ENCODE measurements at regions not wholly inside any gene's neighbourhood (a gene's known extent, or its start where the extent isn't known, plus 50 kb on each side); places are given as distances from the start of the nearest gene placed in this dataset.

DNA sequence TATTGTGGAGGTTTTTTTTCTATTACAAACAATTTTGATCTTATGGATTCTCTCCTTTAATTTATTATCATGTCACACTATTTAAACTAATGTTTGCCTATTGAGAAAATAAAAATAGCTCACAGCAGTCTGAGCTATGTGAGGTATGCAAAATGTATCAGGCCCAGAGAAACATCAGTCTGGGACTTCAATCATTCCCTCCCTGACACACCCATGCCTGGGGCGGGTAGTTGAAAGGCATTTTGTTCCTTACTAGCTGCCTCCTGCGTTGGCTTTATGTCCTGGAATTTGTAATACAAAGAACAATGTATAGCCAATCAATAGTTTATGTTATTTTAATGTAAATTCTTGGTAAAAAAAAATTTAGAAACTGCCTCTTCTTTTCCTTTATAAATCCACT, 403.3 kb downstream of the EPM2A start:
- H3K36me3 ChIP-seq (ENCODE audit: insufficient read depth, insufficient read length, low read length), result no peaks in the 10 kb centered on the region
- H3K4me1 ChIP-seq (ENCODE audit: insufficient read depth, insufficient read length), result no peaks in the 10 kb centered on the region
- no peak overlapping the region for H3K4me3 ChIP-seq (ENCODE audit: insufficient read length, low read depth)
- no peak for TF ChIP-seq YY1 (IDR thresholded peaks at IDR 0.05; ENCODE audit: insufficient read depth, insufficient read length)
- TF ChIP-seq ZNF274 (IDR thresholded peaks at IDR 0.05; ENCODE audit: low read depth, low read length), result no peak
- TF ChIP-seq SUZ12 (IDR thresholded peaks at IDR 0.05; ENCODE audit: extremely low read depth, insufficient read depth, insufficient read length), result no peak
- H3K9me3 ChIP-seq (ENCODE audit: insufficient read depth, low read length), result no peaks in the 10 kb centered on the region
- DNase-seq (ENCODE audit: low read depth, low spot score), result peak; percentile 36
- no peaks in the 10 kb centered on the region for H3K27me3 ChIP-seq (ENCODE audit: insufficient read depth, insufficient read length)
- H3K9ac ChIP-seq (ENCODE audit: insufficient read length, low read depth), result no peak overlapping the region

DNA sequence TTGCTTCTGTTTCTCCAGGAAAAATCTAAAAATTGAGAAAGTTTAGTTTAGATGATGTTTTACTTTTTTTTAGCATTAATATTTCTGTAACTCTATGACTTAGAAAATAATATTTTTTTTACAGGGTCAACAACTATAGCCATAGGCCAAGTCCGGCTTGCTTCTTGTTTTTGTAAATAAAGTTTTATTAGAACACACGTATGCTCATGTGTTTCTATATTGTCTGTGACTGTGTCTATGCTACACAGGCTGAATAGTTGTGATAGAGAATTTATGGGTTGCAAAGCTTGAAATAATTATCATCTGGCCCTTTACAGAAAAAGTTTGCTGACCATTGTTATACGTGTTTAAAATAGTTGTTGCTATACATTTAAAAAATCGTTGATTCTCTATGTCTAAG, 399.2 kb downstream of the EPM2A start:
- no peak for DNase-seq (ENCODE audit: low read depth, low spot score)
- H3K4me1 ChIP-seq (ENCODE audit: insufficient read depth, insufficient read length), result no peaks in the 10 kb centered on the region
- no peaks in the 10 kb centered on the region for H3K27me3 ChIP-seq (ENCODE audit: insufficient read depth, insufficient read length)
- H3K4me3 ChIP-seq (ENCODE audit: insufficient read length, low read depth), result no peak overlapping the region
- H3K9ac ChIP-seq (ENCODE audit: insufficient read length, low read depth), result no peak overlapping the region
- H3K36me3 ChIP-seq (ENCODE audit: insufficient read depth, insufficient read length, low read length), result no peaks in the 10 kb centered on the region
- no peaks in the 10 kb centered on the region for H3K9me3 ChIP-seq (ENCODE audit: insufficient read depth, low read length)
- no peak for TF ChIP-seq YY1 (IDR thresholded peaks at IDR 0.05; ENCODE audit: insufficient read depth, insufficient read length)
- TF ChIP-seq ZNF274 (IDR thresholded peaks at IDR 0.05; ENCODE audit: low read depth, low read length), result no peak
- no peak for TF ChIP-seq SUZ12 (IDR thresholded peaks at IDR 0.05; ENCODE audit: extremely low read depth, insufficient read depth, insufficient read length)

DNA sequence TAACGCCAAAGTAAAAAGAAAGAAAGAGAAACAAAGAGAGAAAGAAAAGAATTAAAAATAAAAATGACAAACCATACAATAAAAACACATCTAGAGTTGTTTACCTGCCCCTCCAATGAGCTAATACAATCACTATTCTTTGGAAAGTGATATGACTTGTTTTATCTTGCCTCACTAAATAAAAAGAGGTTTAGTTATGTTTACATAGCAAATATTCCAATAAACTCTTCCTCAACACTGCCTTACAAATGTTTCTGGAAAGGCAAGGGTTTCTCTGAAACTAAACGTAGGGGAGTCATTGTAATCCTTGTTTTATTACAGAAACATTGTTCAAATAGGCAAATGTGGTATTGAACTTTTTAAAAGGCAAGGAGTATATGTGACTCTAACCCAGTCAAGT, 396.2 kb downstream of the EPM2A start:
- TF ChIP-seq ZNF274 (IDR thresholded peaks at IDR 0.05; ENCODE audit: low read depth, low read length) (no peak), YY1 (IDR thresholded peaks at IDR 0.05; ENCODE audit: insufficient read depth, insufficient read length) (no peak), SUZ12 (IDR thresholded peaks at IDR 0.05; ENCODE audit: extremely low read depth, insufficient read depth, insufficient read length) (no peak)
- Histone ChIP-seq H3K9ac (ENCODE audit: insufficient read length, low read depth) (no peak overlapping the region), H3K27me3 (ENCODE audit: insufficient read depth, insufficient read length) (no peaks in the 10 kb centered on the region), H3K9me3 (ENCODE audit: insufficient read depth, low read length) (no peaks in the 10 kb centered on the region), H3K36me3 (ENCODE audit: insufficient read depth, insufficient read length, low read length) (no peaks in the 10 kb centered on the region), H3K4me1 (ENCODE audit: insufficient read depth, insufficient read length) (no peaks in the 10 kb centered on the region), H3K4me3 (ENCODE audit: insufficient read length, low read depth) (no peak overlapping the region)
- DNase-seq (ENCODE audit: low read depth, low spot score), result no peak

DNA sequence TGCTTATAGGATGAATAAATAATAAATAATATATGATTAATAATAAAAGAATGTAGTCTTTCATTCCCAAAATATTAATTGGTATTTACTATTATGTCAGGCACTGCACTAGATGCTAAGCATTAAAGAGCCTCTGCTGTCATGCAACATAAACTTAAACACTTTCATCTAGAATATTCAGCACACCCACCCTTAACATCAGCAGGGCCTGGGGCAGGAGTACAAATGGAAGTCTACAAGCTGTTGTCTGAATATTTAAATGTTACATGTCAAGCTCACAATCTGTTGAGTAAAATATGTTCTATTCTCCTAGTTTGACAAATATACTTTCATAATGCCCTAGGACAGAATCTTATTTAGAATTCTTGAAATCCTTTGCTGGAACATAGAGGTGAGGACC, 395.1 kb downstream of the EPM2A start:
- no peak for TF ChIP-seq ZNF274 (IDR thresholded peaks at IDR 0.05; ENCODE audit: low read depth, low read length)
- no peak for TF ChIP-seq SUZ12 (IDR thresholded peaks at IDR 0.05; ENCODE audit: extremely low read depth, insufficient read depth, insufficient read length)
- TF ChIP-seq YY1 (IDR thresholded peaks at IDR 0.05; ENCODE audit: insufficient read depth, insufficient read length), result no peak
- Histone ChIP-seq H3K4me1 (ENCODE audit: insufficient read depth, insufficient read length) (no peaks in the 10 kb centered on the region), H3K4me3 (ENCODE audit: insufficient read length, low read depth) (no peak overlapping the region), H3K9ac (ENCODE audit: insufficient read length, low read depth) (no peak overlapping the region), H3K27me3 (ENCODE audit: insufficient read depth, insufficient read length) (no peaks in the 10 kb centered on the region), H3K36me3 (ENCODE audit: insufficient read depth, insufficient read length, low read length) (no peaks in the 10 kb centered on the region), H3K9me3 (ENCODE audit: insufficient read depth, low read length) (no peaks in the 10 kb centered on the region)
- no peak for DNase-seq (ENCODE audit: low read depth, low spot score)

DNA sequence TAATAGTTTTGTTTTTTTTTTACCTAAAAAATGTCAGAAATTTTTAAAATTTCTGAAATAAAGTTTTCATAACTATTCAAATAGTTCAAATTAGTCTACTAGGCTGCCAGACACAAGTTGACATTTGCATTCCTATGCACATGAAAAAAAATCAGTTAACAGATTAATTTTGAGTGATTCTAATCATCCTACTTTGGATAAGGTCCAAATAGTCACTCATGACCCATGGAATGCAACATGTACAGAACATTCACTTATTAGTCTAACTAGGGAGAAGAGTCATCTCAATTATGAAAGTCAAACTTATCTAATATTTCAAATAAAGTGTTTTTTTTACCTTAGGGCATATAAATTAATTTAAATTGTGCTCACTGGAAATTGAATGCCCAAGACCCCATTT, 390.2 kb downstream of the EPM2A start:
- H3K36me3 ChIP-seq (ENCODE audit: insufficient read depth, insufficient read length, low read length), result no peaks in the 10 kb centered on the region
- H3K27me3 ChIP-seq (ENCODE audit: insufficient read depth, insufficient read length), result no peaks in the 10 kb centered on the region
- no peaks in the 10 kb centered on the region for H3K4me1 ChIP-seq (ENCODE audit: insufficient read depth, insufficient read length)
- TF ChIP-seq YY1 (IDR thresholded peaks at IDR 0.05; ENCODE audit: insufficient read depth, insufficient read length) (no peak), ZNF274 (IDR thresholded peaks at IDR 0.05; ENCODE audit: low read depth, low read length) (no peak), SUZ12 (IDR thresholded peaks at IDR 0.05; ENCODE audit: extremely low read depth, insufficient read depth, insufficient read length) (no peak)
- H3K9ac ChIP-seq (ENCODE audit: insufficient read length, low read depth), result no peak overlapping the region
- no peak overlapping the region for H3K4me3 ChIP-seq (ENCODE audit: insufficient read length, low read depth)
- DNase-seq (ENCODE audit: low read depth, low spot score), result no peak
- no peaks in the 10 kb centered on the region for H3K9me3 ChIP-seq (ENCODE audit: insufficient read depth, low read length)

DNA sequence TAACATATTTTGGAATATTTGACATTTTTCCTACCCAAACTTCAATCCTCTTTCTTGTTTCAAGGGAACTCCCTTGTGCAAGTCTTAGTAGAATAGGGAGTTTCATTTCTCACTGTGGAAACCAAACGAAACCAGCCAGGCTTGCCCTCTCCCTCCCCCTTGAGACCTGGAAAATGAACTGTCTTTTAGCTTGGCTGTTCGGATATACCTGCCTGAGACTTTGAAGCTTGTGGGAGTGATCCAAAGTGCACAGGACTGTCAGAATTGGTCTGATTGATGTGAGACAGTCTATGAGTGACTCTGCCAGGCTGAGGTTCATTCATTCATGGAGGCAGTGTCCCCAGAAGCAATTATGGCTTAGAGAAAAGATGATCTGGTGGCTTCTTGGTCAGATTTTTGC, 388.1 kb downstream of the EPM2A start:
- TF ChIP-seq SUZ12 (IDR thresholded peaks at IDR 0.05; ENCODE audit: extremely low read depth, insufficient read depth, insufficient read length) (no peak), YY1 (IDR thresholded peaks at IDR 0.05; ENCODE audit: insufficient read depth, insufficient read length) (no peak), ZNF274 (IDR thresholded peaks at IDR 0.05; ENCODE audit: low read depth, low read length) (no peak)
- H3K4me1 ChIP-seq (ENCODE audit: insufficient read depth, insufficient read length), result no peaks in the 10 kb centered on the region
- H3K9ac ChIP-seq (ENCODE audit: insufficient read length, low read depth), result no peak overlapping the region
- no peak overlapping the region for H3K4me3 ChIP-seq (ENCODE audit: insufficient read length, low read depth)
- DNase-seq (ENCODE audit: low read depth, low spot score), result no peak
- no peaks in the 10 kb centered on the region for H3K27me3 ChIP-seq (ENCODE audit: insufficient read depth, insufficient read length)
- H3K36me3 ChIP-seq (ENCODE audit: insufficient read depth, insufficient read length, low read length), result no peaks in the 10 kb centered on the region
- H3K9me3 ChIP-seq (ENCODE audit: insufficient read depth, low read length), result no peaks in the 10 kb centered on the region

DNA sequence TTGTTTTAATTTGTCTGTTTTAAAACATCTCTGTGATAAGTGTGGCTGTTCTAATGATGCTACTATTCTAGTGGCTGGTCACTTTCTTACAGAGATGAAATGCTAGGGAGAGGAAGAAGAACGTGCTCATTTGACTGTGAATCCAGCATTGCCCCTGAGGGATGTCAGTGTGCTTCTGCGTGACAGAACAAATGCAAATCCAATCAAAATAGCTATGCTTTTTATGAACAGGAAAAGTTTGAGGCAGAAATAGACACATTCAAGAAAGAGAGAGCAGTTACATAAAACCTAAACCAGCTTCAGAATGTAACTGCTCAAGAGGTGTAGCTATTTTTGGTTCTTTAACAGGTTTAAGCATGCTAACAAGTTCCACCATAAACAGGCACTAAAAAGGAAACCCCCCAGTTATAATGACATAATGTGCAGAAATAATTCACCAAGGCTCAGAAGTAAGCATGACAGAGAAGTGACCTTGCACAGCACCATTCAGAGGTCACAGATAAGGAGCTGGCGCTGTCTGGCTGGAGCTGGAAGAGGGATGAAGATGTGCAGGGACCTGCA, 385.3 kb downstream of the EPM2A start:
- H3K9me3 ChIP-seq (ENCODE audit: insufficient read depth, low read length), result no peaks in the 10 kb centered on the region
- H3K27me3 ChIP-seq (ENCODE audit: insufficient read depth, insufficient read length), result no peaks in the 10 kb centered on the region
- no peak overlapping the region for H3K4me3 ChIP-seq (ENCODE audit: insufficient read length, low read depth)
- H3K4me1 ChIP-seq (ENCODE audit: insufficient read depth, insufficient read length), result no peaks in the 10 kb centered on the region
- no peaks in the 10 kb centered on the region for H3K36me3 ChIP-seq (ENCODE audit: insufficient read depth, insufficient read length, low read length)
- TF ChIP-seq SUZ12 (IDR thresholded peaks at IDR 0.05; ENCODE audit: extremely low read depth, insufficient read depth, insufficient read length), result no peak
- H3K9ac ChIP-seq (ENCODE audit: insufficient read length, low read depth), result no peak overlapping the region
- DNase-seq (ENCODE audit: low read depth, low spot score), result no peak

DNA sequence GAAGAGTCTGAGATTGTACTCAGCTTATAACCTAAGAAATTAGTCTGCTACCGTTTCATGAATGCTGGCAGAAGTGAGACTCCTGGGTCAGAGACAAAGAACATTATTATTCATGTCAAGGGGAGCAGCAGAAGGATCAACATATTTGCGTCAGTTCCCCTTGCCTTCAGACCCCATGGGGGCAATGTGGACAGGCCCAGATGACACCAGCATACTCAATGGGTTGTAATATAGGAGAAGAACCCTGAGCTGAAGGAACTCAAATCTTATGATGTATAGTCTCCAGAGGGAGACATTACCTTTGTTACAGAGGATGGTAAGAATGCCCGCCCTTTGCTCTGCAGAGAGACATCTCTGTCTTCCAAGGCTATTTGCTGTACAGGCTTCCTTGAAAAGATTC, 384.4 kb downstream of the EPM2A start:
- no peak for DNase-seq (ENCODE audit: low read depth, low spot score)
- Histone ChIP-seq H3K9me3 (ENCODE audit: insufficient read depth, low read length) (no peaks in the 10 kb centered on the region), H3K36me3 (ENCODE audit: insufficient read depth, insufficient read length, low read length) (no peaks in the 10 kb centered on the region), H3K9ac (ENCODE audit: insufficient read length, low read depth) (no peak overlapping the region), H3K4me1 (ENCODE audit: insufficient read depth, insufficient read length) (no peaks in the 10 kb centered on the region), H3K27me3 (ENCODE audit: insufficient read depth, insufficient read length) (no peaks in the 10 kb centered on the region), H3K4me3 (ENCODE audit: insufficient read length, low read depth) (no peak overlapping the region)
- no peak for TF ChIP-seq YY1 (IDR thresholded peaks at IDR 0.05; ENCODE audit: insufficient read depth, insufficient read length)
- no peak for TF ChIP-seq SUZ12 (IDR thresholded peaks at IDR 0.05; ENCODE audit: extremely low read depth, insufficient read depth, insufficient read length)
- no peak for TF ChIP-seq ZNF274 (IDR thresholded peaks at IDR 0.05; ENCODE audit: low read depth, low read length)

Measured in NT2/D1 (cell line).